ENCODE measurements at regions not wholly inside any gene's neighbourhood (a gene's known extent, or its start where the extent isn't known, plus 50 kb on each side); places are given as distances from the start of the nearest gene placed in this dataset.
"Not testable (repeated sequence)": the region's sequence is repeated elsewhere in the genome, so short reads cannot be mapped to it uniquely, and the experiment has no call there.

GRCh38 chr3:115204475-115204874, 57.4 kb upstream of the ZBTB20 start:
- no peak for DNase-seq

- no peak for DNase-seq
Observed at GRCh38 chr3:115208066-115208750, 61.1 kb upstream of the ZBTB20 start.

- DNase-seq: no peak
Observed at GRCh38 chr3:115211810-115212492, 64.9 kb upstream of the ZBTB20 start.

GRCh38 chr3:115212615-115213014, 65.5 kb upstream of the ZBTB20 start:
- no peak for DNase-seq

GRCh38 chr3:115213052-115213451, 66.0 kb upstream of the ZBTB20 start:
- not testable (repeated sequence) for DNase-seq

- DNase-seq: no peak
Observed at GRCh38 chr3:115217292-115217677, 70.2 kb upstream of the ZBTB20 start.

- DNase-seq: peak; percentile 75
Observed at GRCh38 chr3:115217678-115218451, 70.8 kb upstream of the ZBTB20 start.

- DNase-seq: no peak
Observed at GRCh38 chr3:115218859-115219258, 71.8 kb upstream of the ZBTB20 start.

- no peak for DNase-seq
Observed at GRCh38 chr3:115224687-115225086, 77.6 kb upstream of the ZBTB20 start.

GRCh38 chr3:115226844-115227445, 79.9 kb upstream of the ZBTB20 start:
- no peak for DNase-seq

- no peak for DNase-seq
Observed at GRCh38 chr3:115227461-115227860, 80.4 kb upstream of the ZBTB20 start.

- DNase-seq: no peak
Observed at GRCh38 chr3:115228266-115228665, 81.2 kb upstream of the ZBTB20 start.

GRCh38 chr3:115232167-115232566, 85.1 kb upstream of the ZBTB20 start:
- DNase-seq: no peak

GRCh38 chr3:115233021-115233420, 85.9 kb upstream of the ZBTB20 start:
- no peak for DNase-seq

GRCh38 chr3:115236496-115236895, 89.4 kb upstream of the ZBTB20 start:
- no peak for DNase-seq

GRCh38 chr3:115239717-115240116, 92.6 kb upstream of the ZBTB20 start:
- DNase-seq: peak; percentile 17

- DNase-seq: no peak
Observed at GRCh38 chr3:115244350-115244749, 97.3 kb upstream of the ZBTB20 start.

GRCh38 chr3:115245438-115245837, 98.3 kb upstream of the ZBTB20 start:
- no peak for DNase-seq

GRCh38 chr3:115245899-115246298, 98.8 kb upstream of the ZBTB20 start:
- DNase-seq: no peak

- peak; percentile 10 for DNase-seq
Observed at GRCh38 chr3:115246461-115247020, 99.5 kb upstream of the ZBTB20 start.

GRCh38 chr3:115248274-115248673, 101.2 kb upstream of the ZBTB20 start:
- no peak for DNase-seq

- DNase-seq: no peak
Observed at GRCh38 chr3:115251509-115251908, 104.4 kb upstream of the ZBTB20 start.
